KMS-11 (cell line): ENCODE measurements at regions not wholly inside any gene's neighbourhood (a gene's known extent, or its start where the extent isn't known, plus 50 kb on each side); places are given as distances from the start of the nearest gene placed in this dataset.

Experiments
- H2AFZ ChIP-seq: fragments of 200-600 bp; sonication (generic); 2 replicates; pipeline ENCODE4 v1.6.1; 2016; ENCODE audit warnings: antibody characterized with exemption, mixed run types, low read depth
- H3K27ac ChIP-seq: fragments of 200-600 bp; sonication (generic); 2 replicates; pipeline ENCODE4 v1.6.1; 2016; ENCODE audit warnings: mild to moderate bottlenecking, mixed run types
- H3K27me3 ChIP-seq: fragments of 200-600 bp; sonication (generic); 2 replicates; pipeline ENCODE4 v1.6.1; 2017; ENCODE audit warnings: mild to moderate bottlenecking, low read depth, mixed run types, moderate library complexity; ENCODE audit not compliant: insufficient read depth
- H3K36me3 ChIP-seq: fragments of 200-600 bp; sonication (generic); 2 replicates; pipeline ENCODE4 v1.6.1; 2017; ENCODE audit warnings: mild to moderate bottlenecking, mixed run types; ENCODE audit not compliant: insufficient read depth
- H3K4me1 ChIP-seq: fragments of 200-600 bp; sonication (generic); 2 replicates; pipeline ENCODE4 v1.6.1; 2016; ENCODE audit warnings: mild to moderate bottlenecking, low read depth, mixed run types; ENCODE audit not compliant: poor library complexity, severe bottlenecking
- H3K4me2 ChIP-seq: fragments of 200-600 bp; sonication (generic); 2 replicates; pipeline ENCODE4 v1.7.0; 2016; ENCODE audit warnings: mild to moderate bottlenecking, mixed run types
- H3K4me3 ChIP-seq: fragments of 200-600 bp; sonication (generic); IDR thresholded peaks from 2 replicates; pipeline ENCODE4 v1.6.1; 2017; ENCODE audit warnings: low read depth, low read length, mixed read lengths; ENCODE audit not compliant: insufficient read depth
- H3K79me2 ChIP-seq: fragments of 200-600 bp; sonication (generic); 2 replicates; pipeline ENCODE4 v1.6.1; 2016; ENCODE audit warnings: low read depth, mixed run types; ENCODE audit not compliant: insufficient read depth
- H3K9ac ChIP-seq: fragments of 200-600 bp; sonication (generic); 2 replicates; pipeline ENCODE4 v1.6.1; 2016; ENCODE audit warnings: mild to moderate bottlenecking, mixed run types
- H4K20me1 ChIP-seq: fragments of 200-600 bp; sonication (generic); 2 replicates; pipeline ENCODE4 v1.6.1; 2016; ENCODE audit warnings: mild to moderate bottlenecking, mixed run types; ENCODE audit not compliant: insufficient read depth
- CTCF ChIP-seq: fragments of 200-600 bp; sonication (generic); conservative IDR thresholded peaks from 2 replicates; pipeline ENCODE4 v1.6.1; 2017; ENCODE audit warnings: low read depth, mild to moderate bottlenecking, antibody characterized with exemption, low read length, moderate library complexity, mixed read lengths

GRCh38 chr7:153504288-153505075, 547.7 kb upstream of the DPP6 start:
- H4K20me1 ChIP-seq: no peaks in the 10 kb centered on the region
- H3K9ac ChIP-seq: no peak overlapping the region
- no peaks in the 10 kb centered on the region for H3K36me3 ChIP-seq
- no peak overlapping the region for H3K4me3 ChIP-seq
- H2AFZ ChIP-seq: no peak overlapping the region
- no peaks in the 10 kb centered on the region for H3K79me2 ChIP-seq
- no peak for TF ChIP-seq CTCF
- no peak overlapping the region for H3K27ac ChIP-seq
- H3K4me2 ChIP-seq: no peak overlapping the region
- H3K4me1 ChIP-seq: no peaks in the 10 kb centered on the region
- H3K27me3 ChIP-seq: no peaks in the 10 kb centered on the region

- Histone ChIP-seq H4K20me1 (no peaks in the 10 kb centered on the region), H3K79me2 (no peaks in the 10 kb centered on the region), H3K4me1 (no peaks in the 10 kb centered on the region), H3K36me3 (no peaks in the 10 kb centered on the region), H3K4me3 (no peak overlapping the region), H3K27ac (no peak overlapping the region), H2AFZ (no peak overlapping the region), H3K9ac (no peak overlapping the region), H3K4me2 (no peak overlapping the region), H3K27me3 (no peaks in the 10 kb centered on the region)
- TF ChIP-seq CTCF: no peak
Observed at GRCh38 chr7:153507885-153508284, 544.3 kb upstream of the DPP6 start.

- H3K36me3 ChIP-seq: no peaks in the 10 kb centered on the region
- no peak overlapping the region for H2AFZ ChIP-seq
- no peak overlapping the region for H3K9ac ChIP-seq
- H4K20me1 ChIP-seq: no peaks in the 10 kb centered on the region
- no peaks in the 10 kb centered on the region for H3K27me3 ChIP-seq
- no peaks in the 10 kb centered on the region for H3K79me2 ChIP-seq
- no peaks in the 10 kb centered on the region for H3K4me1 ChIP-seq
- H3K27ac ChIP-seq: no peak overlapping the region
- H3K4me3 ChIP-seq: no peak overlapping the region
- H3K4me2 ChIP-seq: no peak overlapping the region
- TF ChIP-seq CTCF: no peak
Observed at GRCh38 chr7:153509768-153510167, 542.4 kb upstream of the DPP6 start.

- Histone ChIP-seq H2AFZ (no peak overlapping the region), H4K20me1 (no peaks in the 10 kb centered on the region), H3K4me2 (no peak overlapping the region), H3K4me1 (no peaks in the 10 kb centered on the region), H3K36me3 (no peaks in the 10 kb centered on the region), H3K79me2 (no peaks in the 10 kb centered on the region), H3K9ac (no peak overlapping the region), H3K4me3 (no peak overlapping the region), H3K27ac (no peak overlapping the region), H3K27me3 (no peaks in the 10 kb centered on the region)
- TF ChIP-seq CTCF: no peak
Observed at GRCh38 chr7:153510674-153511073, 541.5 kb upstream of the DPP6 start.
